ENCODE measurements at regions not wholly inside any gene's neighbourhood (a gene's known extent, or its start where the extent isn't known, plus 50 kb on each side); places are given as distances from the start of the nearest gene placed in this dataset.

GRCh38 chr11:34749666-34750659 is 129.1 kb downstream of the EHF start:
- no peak for TF ChIP-seq EZH2 (IDR thresholded peaks at IDR 0.05; ENCODE audit: insufficient read depth, low read length)
- TF ChIP-seq CTCF (IDR thresholded peaks at IDR 0.05; ENCODE audit: insufficient read depth, low read depth, low read length), result no peak
- no peak overlapping the region for H3K27ac ChIP-seq (ENCODE audit: low read depth, low read length)
- H3K9me3 Mint-ChIP-seq (ENCODE audit: unreplicated experiment), result no peaks in the 10 kb centered on the region
- no peak for FAIRE-seq
- no peak overlapping the region for H2AFZ ChIP-seq (ENCODE audit: low read depth, low read length)
- H3K4me1 ChIP-seq (ENCODE audit: insufficient read depth, low read length), result no peaks in the 10 kb centered on the region
- peak overlapping the region; percentile 22 for H3K4me2 ChIP-seq (ENCODE audit: low read length)
- no peak overlapping the region for H3K27ac Mint-ChIP-seq (ENCODE audit: unreplicated experiment)
- H4K20me1 ChIP-seq (ENCODE audit: insufficient read depth, low read length), result no peaks in the 10 kb centered on the region
- no peaks in the 10 kb centered on the region for H3K9me3 ChIP-seq (ENCODE audit: insufficient read depth, low read depth, low read length)
- H3K4me1 Mint-ChIP-seq (ENCODE audit: low read depth, unreplicated experiment), result no peaks in the 10 kb centered on the region
- no peaks in the 10 kb centered on the region for H3K36me3 ChIP-seq (ENCODE audit: insufficient read depth, low read length)
- no peak overlapping the region for H3K9ac ChIP-seq (ENCODE audit: low read length)
- H3K27me3 Mint-ChIP-seq (ENCODE audit: low read depth, unreplicated experiment), result peaks cover 2% of the 10 kb centered on the region
- peak; percentile 80 for DNase-seq (ENCODE audit: low read depth)
- H3K4me3 Mint-ChIP-seq (ENCODE audit: unreplicated experiment), result no peak overlapping the region
- H3K36me3 Mint-ChIP-seq (ENCODE audit: low read depth, unreplicated experiment), result peaks cover 2% of the 10 kb centered on the region
- H3K4me3 ChIP-seq (ENCODE audit: insufficient read depth, low read depth, low read length), result no peak overlapping the region
- H3K79me2 ChIP-seq (ENCODE audit: insufficient read depth, low read length), result no peaks in the 10 kb centered on the region
- H3K27me3 ChIP-seq (ENCODE audit: insufficient read depth, low read length), result peaks cover 9% of the 10 kb centered on the region

- no peaks in the 10 kb centered on the region for H4K20me1 ChIP-seq (ENCODE audit: insufficient read depth, low read length)
- no peak for DNase-seq (ENCODE audit: low read depth)
- H3K9me3 ChIP-seq (ENCODE audit: insufficient read depth, low read depth, low read length), result no peaks in the 10 kb centered on the region
- Mint-ChIP-seq H3K27ac (ENCODE audit: unreplicated experiment) (no peak overlapping the region), H3K9me3 (ENCODE audit: unreplicated experiment) (no peaks in the 10 kb centered on the region), H3K4me1 (ENCODE audit: low read depth, unreplicated experiment) (no peaks in the 10 kb centered on the region), H3K36me3 (ENCODE audit: low read depth, unreplicated experiment) (peaks cover 2% of the 10 kb centered on the region), H3K27me3 (ENCODE audit: low read depth, unreplicated experiment) (peaks cover 2% of the 10 kb centered on the region), H3K4me3 (ENCODE audit: unreplicated experiment) (no peak overlapping the region)
- no peak for TF ChIP-seq CTCF (IDR thresholded peaks at IDR 0.05; ENCODE audit: insufficient read depth, low read depth, low read length)
- no peak for TF ChIP-seq EZH2 (IDR thresholded peaks at IDR 0.05; ENCODE audit: insufficient read depth, low read length)
- H3K27ac ChIP-seq (ENCODE audit: low read depth, low read length), result no peak overlapping the region
- no peaks in the 10 kb centered on the region for H3K36me3 ChIP-seq (ENCODE audit: insufficient read depth, low read length)
- no peaks in the 10 kb centered on the region for H3K79me2 ChIP-seq (ENCODE audit: insufficient read depth, low read length)
- H3K4me3 ChIP-seq (ENCODE audit: insufficient read depth, low read depth, low read length), result no peak overlapping the region
- H3K4me2 ChIP-seq (ENCODE audit: low read length), result no peak overlapping the region
- no peak overlapping the region for H2AFZ ChIP-seq (ENCODE audit: low read depth, low read length)
- H3K27me3 ChIP-seq (ENCODE audit: insufficient read depth, low read length), result peaks cover 9% of the 10 kb centered on the region
- no peak for FAIRE-seq
- no peaks in the 10 kb centered on the region for H3K4me1 ChIP-seq (ENCODE audit: insufficient read depth, low read length)
- H3K9ac ChIP-seq (ENCODE audit: low read length), result no peak overlapping the region
Measured at GRCh38 chr11:34748036-34748435, 127.1 kb downstream of the EHF start.

GRCh38 chr11:34747251-34747650 is 126.4 kb downstream of the EHF start:
- H3K4me1 Mint-ChIP-seq (ENCODE audit: low read depth, unreplicated experiment), result no peaks in the 10 kb centered on the region
- H3K4me3 Mint-ChIP-seq (ENCODE audit: unreplicated experiment), result no peak overlapping the region
- H3K4me2 ChIP-seq (ENCODE audit: low read length), result no peak overlapping the region
- H2AFZ ChIP-seq (ENCODE audit: low read depth, low read length), result no peak overlapping the region
- peaks cover 2% of the 10 kb centered on the region for H3K36me3 Mint-ChIP-seq (ENCODE audit: low read depth, unreplicated experiment)
- H3K27ac Mint-ChIP-seq (ENCODE audit: unreplicated experiment), result no peak overlapping the region
- DNase-seq (ENCODE audit: low read depth), result no peak
- peaks cover 2% of the 10 kb centered on the region for H3K27me3 Mint-ChIP-seq (ENCODE audit: low read depth, unreplicated experiment)
- H3K79me2 ChIP-seq (ENCODE audit: insufficient read depth, low read length), result no peaks in the 10 kb centered on the region
- TF ChIP-seq EZH2 (IDR thresholded peaks at IDR 0.05; ENCODE audit: insufficient read depth, low read length) (no peak), CTCF (IDR thresholded peaks at IDR 0.05; ENCODE audit: insufficient read depth, low read depth, low read length) (no peak)
- H3K9me3 Mint-ChIP-seq (ENCODE audit: unreplicated experiment), result no peaks in the 10 kb centered on the region
- no peak overlapping the region for H3K4me3 ChIP-seq (ENCODE audit: insufficient read depth, low read depth, low read length)
- H3K36me3 ChIP-seq (ENCODE audit: insufficient read depth, low read length), result no peaks in the 10 kb centered on the region
- no peaks in the 10 kb centered on the region for H3K4me1 ChIP-seq (ENCODE audit: insufficient read depth, low read length)
- no peak for FAIRE-seq
- no peaks in the 10 kb centered on the region for H3K9me3 ChIP-seq (ENCODE audit: insufficient read depth, low read depth, low read length)
- no peak overlapping the region for H3K9ac ChIP-seq (ENCODE audit: low read length)
- H4K20me1 ChIP-seq (ENCODE audit: insufficient read depth, low read length), result no peaks in the 10 kb centered on the region
- H3K27me3 ChIP-seq (ENCODE audit: insufficient read depth, low read length), result peaks cover 9% of the 10 kb centered on the region
- H3K27ac ChIP-seq (ENCODE audit: low read depth, low read length), result no peak overlapping the region

Data from astrocyte (in vitro differentiated cells and primary cell).